HG02870 (cell line): ENCODE measurements at regions not wholly inside any gene's neighbourhood (a gene's known extent, or its start where the extent isn't known, plus 50 kb on each side); places are given as distances from the start of the nearest gene placed in this dataset.
A peak's percentile ranks its signal among the peaks of the same experiment; 100 is the strongest.

Experiments
- ATAC-seq: cut with Tn5 transposase; IDR thresholded peaks from one replicate; pipeline ENCODE4 v1.9.1; 2021; ENCODE audit warnings: mild to moderate bottlenecking, moderate library complexity; ENCODE audit not compliant: unreplicated experiment

GRCh38 chr6:113466526-113466925 lies 390.6 kb upstream of the MARCKS start:
- ATAC-seq, result no peak

- no peak for ATAC-seq
Measured at GRCh38 chr6:113475392-113475791, 381.8 kb upstream of the MARCKS start.

- ATAC-seq, result no peak
Measured at GRCh38 chr6:113476937-113477839, 380.0 kb upstream of the MARCKS start.

GRCh38 chr6:113480616-113481015 lies 376.5 kb upstream of the MARCKS start:
- no peak for ATAC-seq

GRCh38 chr6:113481458-113481857 lies 375.7 kb upstream of the MARCKS start:
- no peak for ATAC-seq

GRCh38 chr6:113481910-113482309 lies 375.2 kb upstream of the MARCKS start:
- ATAC-seq, result peak; percentile 50

- no peak for ATAC-seq
Measured at GRCh38 chr6:113482771-113483170, 374.4 kb upstream of the MARCKS start.

- no peak for ATAC-seq
Measured at GRCh38 chr6:113486199-113486598, 370.9 kb upstream of the MARCKS start.

- ATAC-seq, result no peak
Measured at GRCh38 chr6:113487489-113488058, 369.6 kb upstream of the MARCKS start.

- no peak for ATAC-seq
Measured at GRCh38 chr6:113488061-113488460, 369.1 kb upstream of the MARCKS start.

GRCh38 chr6:113488812-113489685 lies 368.1 kb upstream of the MARCKS start:
- no peak for ATAC-seq

GRCh38 chr6:113489952-113490746 lies 367.0 kb upstream of the MARCKS start:
- ATAC-seq, result no peak

GRCh38 chr6:113491376-113491775 lies 365.8 kb upstream of the MARCKS start:
- no peak for ATAC-seq

- ATAC-seq, result no peak
Measured at GRCh38 chr6:113493991-113494390, 363.2 kb upstream of the MARCKS start.

GRCh38 chr6:113495521-113495920 lies 361.6 kb upstream of the MARCKS start:
- ATAC-seq, result no peak

GRCh38 chr6:113496166-113496565 lies 361.0 kb upstream of the MARCKS start:
- ATAC-seq, result no peak

GRCh38 chr6:113500221-113500620 lies 356.9 kb upstream of the MARCKS start:
- ATAC-seq, result no peak

GRCh38 chr6:113505084-113505699 lies 352.0 kb upstream of the MARCKS start:
- no peak for ATAC-seq

- no peak for ATAC-seq
Measured at GRCh38 chr6:113508249-113508648, 348.9 kb upstream of the MARCKS start.

- ATAC-seq, result no peak
Measured at GRCh38 chr6:113511100-113511499, 346.0 kb upstream of the MARCKS start.
